OCI-LY3 (cell line): ENCODE measurements at regions not wholly inside any gene's neighbourhood (a gene's known extent, or its start where the extent isn't known, plus 50 kb on each side); places are given as distances from the start of the nearest gene placed in this dataset.

ENCODE experiments used
- H2AFZ ChIP-seq: fragments of 200-600, 300-600 bp; shearing (Covaris generic); 2 replicates; pipeline ENCODE4 v1.6.0; 2014; ENCODE audit warnings: antibody characterized with exemption, low read depth, low read length
- H3K27ac ChIP-seq: fragments of 200-600, 300-600 bp; sonication (generic); 2 replicates; pipeline ENCODE4 v1.5.1; 2014; ENCODE audit warnings: mild to moderate bottlenecking, low read length, moderate library complexity, mixed read lengths
- H3K27me3 ChIP-seq: fragments of 200-600, 300-600 bp; sonication (generic); 2 replicates; pipeline ENCODE4 v1.6.1; 2014; ENCODE audit warnings: low read depth, low read length, mixed read lengths
- H3K36me3 ChIP-seq: fragments of 200-600, 300-600 bp; sonication (generic); replicated peaks from 2 replicates; pipeline ENCODE3; 2014; ENCODE audit warnings: low read depth, low read length, mixed read lengths
- H3K4me1 ChIP-seq: fragments of 300-600, 200-600 bp; sonication (generic); 2 replicates; pipeline ENCODE4 v1.6.1; 2014; ENCODE audit warnings: low read length, mixed read lengths
- H3K4me2 ChIP-seq: fragments of 200-600, 300-600 bp; sonication (generic); 2 replicates; pipeline ENCODE4 v1.6.1; 2014; ENCODE audit warnings: low read length, mixed read lengths
- H3K4me3 ChIP-seq: fragments of 300-600, 200-600 bp; sonication (generic); 2 replicates; pipeline ENCODE4 v1.5.1; 2014; ENCODE audit warnings: antibody characterized with exemption, mild to moderate bottlenecking, low read length, moderate library complexity
- H3K79me2 ChIP-seq: fragments of 300-600, 200-600 bp; shearing (Covaris generic); 2 replicates; pipeline ENCODE4 v1.6.1; 2014; ENCODE audit warnings: mild to moderate bottlenecking, low read length, mixed read lengths
- H3K9ac ChIP-seq: fragments of 300-600, 200-600 bp; shearing (Covaris generic); 2 replicates; pipeline ENCODE4 v1.6.0; 2014; ENCODE audit warnings: mild to moderate bottlenecking, low read length, moderate library complexity
- H3K9me3 ChIP-seq: fragments of 200-600, 300-600 bp; shearing (Covaris generic); 2 replicates; pipeline ENCODE4 v1.6.1; 2014; ENCODE audit warnings: low read length, mixed read lengths; ENCODE audit not compliant: insufficient read depth
- H4K20me1 ChIP-seq: fragments of 200-600, 300-600 bp; sonication (generic); 2 replicates; pipeline ENCODE4 v1.6.1; 2016; ENCODE audit warnings: low read length, mixed read lengths; ENCODE audit not compliant: insufficient read depth
- EZH2phosphoT487 ChIP-seq: fragments of 200-600 bp; shearing (Covaris generic); IDR thresholded peaks from 2 replicates; pipeline ENCODE4 v1.6.1; 2018; ENCODE audit warnings: antibody characterized with exemption, mixed run types, low read depth
- TF ChIP-seq, protein P1 (sequence below): fragments of 200-600, 300-600 bp; sonication (generic); IDR thresholded peaks from 2 replicates; pipeline ENCODE4 v1.5.1; 2014; ENCODE audit warnings: antibody characterized with exemption, low read length, low read depth

DNA sequence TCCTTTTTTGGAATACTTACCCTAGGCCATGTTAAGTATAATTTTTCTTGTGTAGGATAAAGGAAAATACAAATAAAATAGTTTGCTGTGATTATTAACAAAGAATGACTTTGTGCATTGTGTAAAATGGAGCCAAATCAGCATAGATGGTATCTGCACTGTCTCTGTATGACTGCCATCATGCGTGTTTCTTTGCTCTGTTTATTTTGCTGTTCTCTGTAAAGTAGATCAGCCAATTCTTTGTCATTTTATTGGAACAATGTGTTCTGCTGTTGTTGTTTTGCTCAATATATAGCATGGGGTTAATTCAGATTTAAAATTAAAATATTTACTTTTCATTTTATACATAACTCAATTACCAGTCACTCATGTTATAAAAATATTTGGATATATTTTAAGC, 181.3 kb upstream of the UBE2E3 start:
- no peak for TF ChIP-seq EZH2phosphoT487
- TF ChIP-seq, protein P1, sequence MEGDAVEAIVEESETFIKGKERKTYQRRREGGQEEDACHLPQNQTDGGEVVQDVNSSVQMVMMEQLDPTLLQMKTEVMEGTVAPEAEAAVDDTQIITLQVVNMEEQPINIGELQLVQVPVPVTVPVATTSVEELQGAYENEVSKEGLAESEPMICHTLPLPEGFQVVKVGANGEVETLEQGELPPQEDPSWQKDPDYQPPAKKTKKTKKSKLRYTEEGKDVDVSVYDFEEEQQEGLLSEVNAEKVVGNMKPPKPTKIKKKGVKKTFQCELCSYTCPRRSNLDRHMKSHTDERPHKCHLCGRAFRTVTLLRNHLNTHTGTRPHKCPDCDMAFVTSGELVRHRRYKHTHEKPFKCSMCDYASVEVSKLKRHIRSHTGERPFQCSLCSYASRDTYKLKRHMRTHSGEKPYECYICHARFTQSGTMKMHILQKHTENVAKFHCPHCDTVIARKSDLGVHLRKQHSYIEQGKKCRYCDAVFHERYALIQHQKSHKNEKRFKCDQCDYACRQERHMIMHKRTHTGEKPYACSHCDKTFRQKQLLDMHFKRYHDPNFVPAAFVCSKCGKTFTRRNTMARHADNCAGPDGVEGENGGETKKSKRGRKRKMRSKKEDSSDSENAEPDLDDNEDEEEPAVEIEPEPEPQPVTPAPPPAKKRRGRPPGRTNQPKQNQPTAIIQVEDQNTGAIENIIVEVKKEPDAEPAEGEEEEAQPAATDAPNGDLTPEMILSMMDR, result no peak
- Histone ChIP-seq H3K27ac (no peak overlapping the region), H3K4me2 (no peak overlapping the region), H2AFZ (no peak overlapping the region), H4K20me1 (no peaks in the 10 kb centered on the region), H3K9ac (no peak overlapping the region), H3K79me2 (no peaks in the 10 kb centered on the region), H3K4me3 (no peak overlapping the region), H3K36me3 (no peaks in the 10 kb centered on the region), H3K4me1 (no peaks in the 10 kb centered on the region), H3K27me3 (no peaks in the 10 kb centered on the region), H3K9me3 (no peaks in the 10 kb centered on the region)

DNA sequence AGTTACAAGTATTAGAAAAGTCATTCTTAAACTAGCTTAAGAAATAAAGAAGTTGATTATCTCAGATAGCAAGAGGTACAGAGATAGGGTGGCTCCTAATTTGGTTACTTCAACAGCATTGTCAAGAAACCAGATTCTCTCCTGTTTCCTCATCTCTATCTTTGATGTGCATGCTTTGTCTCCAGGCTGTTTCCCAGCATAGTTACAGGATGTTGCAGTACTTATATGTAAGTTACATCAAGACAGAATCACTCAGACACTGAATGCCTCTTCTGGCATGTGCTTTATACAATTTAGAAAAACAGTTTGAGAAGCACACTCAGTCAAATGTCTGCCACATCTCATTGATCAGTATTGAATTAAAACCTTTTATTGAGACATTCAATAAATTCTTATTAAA, 189.5 kb upstream of the UBE2E3 start:
- H3K4me1 ChIP-seq, result 0 out of 2 replicates have a peak, but pooled peaks cover 5% of the 10 kb centered on the region
- no peak overlapping the region for H3K4me2 ChIP-seq
- H3K27ac ChIP-seq, result no peak overlapping the region
- no peak overlapping the region for H3K9ac ChIP-seq
- no peak overlapping the region for H3K4me3 ChIP-seq
- H4K20me1 ChIP-seq, result no peaks in the 10 kb centered on the region
- no peaks in the 10 kb centered on the region for H3K9me3 ChIP-seq
- no peaks in the 10 kb centered on the region for H3K27me3 ChIP-seq
- TF ChIP-seq, protein P1, result no peak
- no peak for TF ChIP-seq EZH2phosphoT487
- H3K36me3 ChIP-seq, result no peaks in the 10 kb centered on the region
- no peaks in the 10 kb centered on the region for H3K79me2 ChIP-seq
- no peak overlapping the region for H2AFZ ChIP-seq

DNA sequence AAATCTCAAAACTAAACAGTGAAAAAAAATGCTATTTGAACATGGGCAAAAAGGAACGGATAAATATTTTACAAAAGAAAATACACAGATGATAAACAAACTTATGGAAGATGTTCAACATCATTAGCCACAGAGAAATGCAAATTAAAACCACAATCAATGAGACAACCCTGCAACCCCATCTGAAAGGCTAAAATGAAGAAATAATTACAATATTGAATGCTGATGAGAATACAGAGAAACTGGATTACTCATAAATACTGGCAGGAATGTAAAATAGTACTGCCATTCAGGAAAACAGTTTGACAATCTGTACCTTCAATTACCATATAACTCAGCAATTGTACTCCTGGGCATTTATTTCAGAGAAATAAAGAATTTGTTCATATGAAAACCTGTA, 193.1 kb upstream of the UBE2E3 start:
- Histone ChIP-seq H3K27ac (no peak overlapping the region), H3K79me2 (no peaks in the 10 kb centered on the region), H4K20me1 (no peaks in the 10 kb centered on the region), H3K4me3 (no peak overlapping the region), H3K9me3 (no peaks in the 10 kb centered on the region), H3K4me2 (no peak overlapping the region), H3K9ac (no peak overlapping the region), H3K27me3 (no peaks in the 10 kb centered on the region), H3K4me1 (0 out of 2 replicates have a peak, but pooled peaks cover 5% of the 10 kb centered on the region), H3K36me3 (no peaks in the 10 kb centered on the region), H2AFZ (no peak overlapping the region)
- TF ChIP-seq, protein P1, result no peak
- no peak for TF ChIP-seq EZH2phosphoT487

DNA sequence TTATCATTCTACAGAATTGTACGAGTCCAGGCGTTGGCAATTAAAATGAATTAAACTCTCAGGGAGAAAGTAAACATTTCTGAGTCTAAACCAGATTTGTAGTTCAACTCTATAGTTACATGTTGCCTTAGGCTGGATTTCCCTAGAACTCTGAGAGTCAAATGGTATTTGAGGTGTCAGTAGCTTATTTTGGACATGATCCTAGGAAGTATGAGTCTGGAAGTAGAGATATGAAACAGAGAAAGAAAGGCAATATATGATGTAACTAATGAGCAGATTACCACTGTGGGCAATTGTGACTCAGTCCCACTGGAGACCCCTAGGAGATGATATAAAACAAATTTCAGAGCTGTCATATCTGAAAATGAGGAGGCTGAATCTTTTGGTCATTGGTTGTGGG, 199.1 kb upstream of the UBE2E3 start:
- Histone ChIP-seq H3K4me1 (no peaks in the 10 kb centered on the region), H3K27ac (no peak overlapping the region), H3K4me3 (no peak overlapping the region), H3K27me3 (no peaks in the 10 kb centered on the region), H4K20me1 (no peaks in the 10 kb centered on the region), H3K79me2 (no peaks in the 10 kb centered on the region), H3K9me3 (no peaks in the 10 kb centered on the region), H2AFZ (no peak overlapping the region), H3K36me3 (no peaks in the 10 kb centered on the region), H3K4me2 (no peak overlapping the region), H3K9ac (no peak overlapping the region)
- TF ChIP-seq EZH2phosphoT487, result no peak
- TF ChIP-seq, protein P1, result no peak
